Gastroesophageal sphincter (tissue), 4 donors: ENCODE measurements at regions not wholly inside any gene's neighbourhood (a gene's known extent, or its start where the extent isn't known, plus 50 kb on each side); places are given as distances from the start of the nearest gene placed in this dataset.

Experiments
- ATAC-seq: fragments of 150-250 bp; one replicate; pipeline ENCODE4 v1.9.1; 2016; ENCODE audit warnings: mild to moderate bottlenecking, moderate library complexity
- H3K27ac ChIP-seq, 4 donors: fragments of 200-600 bp; sonication (generic) in 3 of 4; 1 replicate in 3 of 4; 2 replicates in 1 of 4; pipeline ENCODE4 v1.5.1; 2016 to 2019
- H3K27me3 ChIP-seq: fragments of 200-600 bp; sonication (generic); one replicate; pipeline ENCODE4 v1.5.1; 2019
- H3K36me3 ChIP-seq, 2 donors: fragments of 200-600 bp; sonication (generic); one replicate each; pipeline ENCODE4 v1.5.1; 2019; ENCODE audit warnings: control low read depth in 1 of 2
- H3K4me1 ChIP-seq, 3 donors: fragments of 200-600 bp; sonication (generic); 1 replicate in 2 of 3; 2 replicates in 1 of 3; pipeline ENCODE4 v1.5.1; 2016 to 2019; ENCODE audit warnings: control low read depth in 2 of 3
- H3K4me3 ChIP-seq, 2 donors: fragments of 200-600 bp; sonication (generic); one replicate each; pipeline ENCODE4 v1.5.1; 2019; ENCODE audit warnings: mild to moderate bottlenecking in 1 of 2, moderate library complexity in 1 of 2
- H3K9me3 ChIP-seq, 3 donors: fragments of 200-600 bp; sonication (generic); one replicate each; pipeline ENCODE4 v1.5.1; 2017 to 2019; ENCODE audit warnings: control low read depth in 2 of 3
- EP300 ChIP-seq: sonication (generic); formaldehyde crosslinking; IDR thresholded peaks from one replicate; pipeline ENCODE4 v1.6.1; 2017; ENCODE audit warnings: antibody characterized with exemption, mild to moderate bottlenecking
- POLR2A ChIP-seq, 2 donors: fragments of 450-650 bp; IDR thresholded peaks; one replicate each; pipeline ENCODE4 v1.6.1; 2017; ENCODE audit warnings: antibody characterized with exemption in 2 of 2, mild to moderate bottlenecking in 2 of 2, moderate library complexity in 1 of 2
- POLR2AphosphoS5 ChIP-seq: sonication (generic); formaldehyde crosslinking; IDR thresholded peaks from one replicate; pipeline ENCODE4 v1.6.1; 2017; ENCODE audit warnings: antibody characterized with exemption
- WGBS, 2 donors: methylation state at CpG; one replicate each; pipeline ENCODE4 v1.1.5; 2018; ENCODE audit warnings: low coverage in 1 of 2; 5-methylcytosine and 5-hydroxymethylcytosine counted together
- TF ChIP-seq, protein P1 (sequence below), 4 experiments: fragments of 200-600 bp in 2 of 4; fragments of 450-650 bp in 2 of 4; sonication (generic) in 1 of 4; IDR thresholded peaks; one replicate each; pipeline ENCODE4 v1.5.1; 2017 to 2019; ENCODE audit warnings: antibody characterized with exemption in 4 of 4, mild to moderate bottlenecking in 2 of 4, moderate library complexity in 2 of 4

GRCh38 chr12:115433014-115433634 lies 749.1 kb upstream of the TBX3 start:
- no peak for ATAC-seq
- TF ChIP-seq EP300, result no peak
- no peak for TF ChIP-seq POLR2AphosphoS5
- Histone ChIP-seq H3K27ac (no peak overlapping the region), H3K4me3 (no peak overlapping the region), H3K36me3 (no peaks in the 10 kb centered on the region), H3K27me3 (no peaks in the 10 kb centered on the region), H3K4me1 (no peaks in the 10 kb centered on the region), H3K9me3 (no peaks in the 10 kb centered on the region)
- WGBS, 2 donors, result 46 to 58% methylated on average over 3 to 5 of the region's 9 CpGs

- no peak overlapping the region for H3K4me3 ChIP-seq
- H3K27ac ChIP-seq, result no peak overlapping the region
- H3K4me1 ChIP-seq, result no peaks in the 10 kb centered on the region
- H3K36me3 ChIP-seq, result no peaks in the 10 kb centered on the region
- TF ChIP-seq, protein P1, sequence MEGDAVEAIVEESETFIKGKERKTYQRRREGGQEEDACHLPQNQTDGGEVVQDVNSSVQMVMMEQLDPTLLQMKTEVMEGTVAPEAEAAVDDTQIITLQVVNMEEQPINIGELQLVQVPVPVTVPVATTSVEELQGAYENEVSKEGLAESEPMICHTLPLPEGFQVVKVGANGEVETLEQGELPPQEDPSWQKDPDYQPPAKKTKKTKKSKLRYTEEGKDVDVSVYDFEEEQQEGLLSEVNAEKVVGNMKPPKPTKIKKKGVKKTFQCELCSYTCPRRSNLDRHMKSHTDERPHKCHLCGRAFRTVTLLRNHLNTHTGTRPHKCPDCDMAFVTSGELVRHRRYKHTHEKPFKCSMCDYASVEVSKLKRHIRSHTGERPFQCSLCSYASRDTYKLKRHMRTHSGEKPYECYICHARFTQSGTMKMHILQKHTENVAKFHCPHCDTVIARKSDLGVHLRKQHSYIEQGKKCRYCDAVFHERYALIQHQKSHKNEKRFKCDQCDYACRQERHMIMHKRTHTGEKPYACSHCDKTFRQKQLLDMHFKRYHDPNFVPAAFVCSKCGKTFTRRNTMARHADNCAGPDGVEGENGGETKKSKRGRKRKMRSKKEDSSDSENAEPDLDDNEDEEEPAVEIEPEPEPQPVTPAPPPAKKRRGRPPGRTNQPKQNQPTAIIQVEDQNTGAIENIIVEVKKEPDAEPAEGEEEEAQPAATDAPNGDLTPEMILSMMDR (IDR thresholded peaks at IDR 0.05), result no peak
- no peak for TF ChIP-seq POLR2AphosphoS5
- no peak for TF ChIP-seq EP300
- no peak for TF ChIP-seq POLR2A (IDR thresholded peaks at IDR 0.05)
- H3K27me3 ChIP-seq, result no peaks in the 10 kb centered on the region
- 100% methylated on average over 1 of the region's 1 CpG; no CpG with 5 or more reads in 1 of the 2 donors for WGBS, 2 donors
- no peaks in the 10 kb centered on the region for H3K9me3 ChIP-seq
- no peak for ATAC-seq
These were observed 746.7 kb upstream of the TBX3 start for GRCh38 chr12:115430636-115431035.

- H3K9me3 ChIP-seq, result no peaks in the 10 kb centered on the region
- TF ChIP-seq POLR2AphosphoS5, result no peak
- no peak for TF ChIP-seq POLR2A (IDR thresholded peaks at IDR 0.05)
- TF ChIP-seq, protein P1 (IDR thresholded peaks at IDR 0.05), result no peak
- no peak for TF ChIP-seq EP300
These were observed 742.8 kb upstream of the TBX3 start for GRCh38 chr12:115426732-115427131.

DNA sequence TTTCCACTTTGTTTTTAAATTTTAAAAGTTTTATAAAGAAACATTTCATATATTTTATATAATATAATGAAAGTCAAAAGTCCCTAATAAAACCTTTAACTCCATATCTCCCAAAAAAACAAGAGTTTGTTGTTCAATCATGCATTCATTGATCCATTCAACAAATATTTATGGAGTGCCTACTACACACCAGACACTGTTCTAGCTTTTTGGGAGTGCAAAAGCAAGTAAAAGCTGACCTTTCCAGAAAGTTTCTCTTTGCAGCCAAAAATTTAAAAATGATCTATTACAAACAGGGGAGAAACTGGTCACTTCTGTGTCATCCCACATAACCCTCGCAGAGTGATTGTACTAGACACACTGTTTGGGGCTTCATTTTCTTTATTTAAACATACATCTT lies 740.0 kb upstream of the TBX3 start:
- TF ChIP-seq EP300 (no peak), POLR2AphosphoS5 (no peak)
- TF ChIP-seq, protein P1 (IDR thresholded peaks at IDR 0.05), result no peak
- ATAC-seq, result no peak
- H3K27me3 ChIP-seq, result peaks cover 11% of the 10 kb centered on the region
- 20 to 67% methylated on average over 1 of the region's 1 CpG for WGBS, 2 donors
- no peaks in the 10 kb centered on the region for H3K9me3 ChIP-seq
- no peak overlapping the region for H3K27ac ChIP-seq
- no peaks in the 10 kb centered on the region for H3K36me3 ChIP-seq
- no peak overlapping the region for H3K4me3 ChIP-seq
- no peaks in the 10 kb centered on the region for H3K4me1 ChIP-seq

More at GRCh38 chr12:115426732-115427131, 742.8 kb upstream of the TBX3 start:
- H3K4me1 ChIP-seq, result no peaks in the 10 kb centered on the region
- peaks cover 11% of the 10 kb centered on the region for H3K27me3 ChIP-seq
- no peaks in the 10 kb centered on the region for H3K36me3 ChIP-seq
- no peak for ATAC-seq
- no peak overlapping the region for H3K4me3 ChIP-seq
- no peak overlapping the region for H3K27ac ChIP-seq

GRCh38 chr12:115423546-115423987 lies 739.6 kb upstream of the TBX3 start:
- Histone ChIP-seq H3K27me3 (peaks cover 11% of the 10 kb centered on the region), H3K27ac (no peak overlapping the region), H3K4me3 (no peak overlapping the region), H3K36me3 (no peaks in the 10 kb centered on the region), H3K9me3 (no peaks in the 10 kb centered on the region), H3K4me1 (no peaks in the 10 kb centered on the region)
- WGBS, 2 donors, result 40 to 71% methylated on average over 1 to 5 of the region's 5 CpGs
- no peak for ATAC-seq
- TF ChIP-seq, protein P1 (IDR thresholded peaks at IDR 0.05), result no peak
- no peak for TF ChIP-seq EP300
- no peak for TF ChIP-seq POLR2AphosphoS5
- TF ChIP-seq POLR2A (IDR thresholded peaks at IDR 0.05), result no peak
